H9 (cell line): ENCODE measurements at regions not wholly inside any gene's neighbourhood (a gene's known extent, or its start where the extent isn't known, plus 50 kb on each side); places are given as distances from the start of the nearest gene placed in this dataset.

Experiments used
- DNase-seq: peaks from one replicate; pipeline ENCODE4 v3.0.0-alpha.2; 2017
- H2AFZ ChIP-seq: one replicate; pipeline ENCODE4 v1.6.1; 2013; ENCODE audit warnings: mild to moderate bottlenecking, low read length, control low read depth, moderate library complexity
- H2AK5ac ChIP-seq: 2 replicates; pipeline ENCODE4 v1.6.1; 2013; ENCODE audit warnings: low read length, control low read depth, mixed read lengths; ENCODE audit not compliant: insufficient read length
- H2BK120ac ChIP-seq: one replicate; pipeline ENCODE4 v1.6.1; 2013; ENCODE audit warnings: low read depth, mild to moderate bottlenecking, low read length, control low read depth, inconsistent platforms; ENCODE audit not compliant: poor library complexity, severe bottlenecking
- H2BK12ac ChIP-seq: 2 replicates; pipeline ENCODE4 v1.6.1; 2013; ENCODE audit warnings: low read length, control low read depth, mixed read lengths, low read depth; ENCODE audit not compliant: insufficient read length
- H2BK15ac ChIP-seq: 2 replicates; pipeline ENCODE4 v1.6.1; 2013; ENCODE audit warnings: low read depth, low read length, control low read depth
- H2BK20ac ChIP-seq: one replicate; pipeline ENCODE4 v1.6.1; 2013; ENCODE audit warnings: low read depth, mild to moderate bottlenecking, low read length, control low read depth, inconsistent platforms; ENCODE audit not compliant: poor library complexity, severe bottlenecking
- H2BK5ac ChIP-seq: 2 replicates; pipeline ENCODE4 v1.6.1; 2013; ENCODE audit warnings: low read length, control low read depth, mixed read lengths; ENCODE audit not compliant: insufficient read length
- H3K14ac ChIP-seq: 2 replicates; pipeline ENCODE4 v1.6.1; 2013; ENCODE audit warnings: low read length, control low read depth; ENCODE audit not compliant: insufficient read depth
- H3K18ac ChIP-seq: 2 replicates; pipeline ENCODE4 v1.6.1; 2013; ENCODE audit warnings: low read depth, mild to moderate bottlenecking, mixed read lengths, low read length, control low read depth; ENCODE audit not compliant: insufficient read length
- H3K23ac ChIP-seq: 2 replicates; pipeline ENCODE4 v1.6.1; 2013; ENCODE audit warnings: low read length, control low read depth, mixed read lengths, low read depth; ENCODE audit not compliant: insufficient read length
- H3K23me2 ChIP-seq: 2 replicates; pipeline ENCODE4 v1.6.1; 2013; ENCODE audit warnings: low read depth, mild to moderate bottlenecking, mixed read lengths, low read length, control low read depth; ENCODE audit not compliant: insufficient read length, poor library complexity, severe bottlenecking
- H3K27ac ChIP-seq: 2 replicates; pipeline ENCODE4 v1.5.1; 2013; ENCODE audit warnings: low read length, control low read depth, mixed read lengths, low read depth; ENCODE audit not compliant: insufficient read length
- H3K27me3 ChIP-seq: 2 replicates; pipeline ENCODE4 v1.6.1; 2013; ENCODE audit warnings: low read length, control low read depth, inconsistent platforms; ENCODE audit not compliant: insufficient read depth
- H3K4ac ChIP-seq: 2 replicates; pipeline ENCODE4 v1.6.1; 2013; ENCODE audit warnings: low read depth, mild to moderate bottlenecking, control low read depth, inconsistent platforms, low read length, moderate library complexity
- H3K4me1 ChIP-seq: 2 replicates; pipeline ENCODE4 v1.6.1; 2013; ENCODE audit warnings: low read length, control low read depth, inconsistent platforms; ENCODE audit not compliant: insufficient read depth
- H3K4me2 ChIP-seq: 2 replicates; pipeline ENCODE4 v1.6.1; 2013; ENCODE audit warnings: low read length, control low read depth, mixed read lengths; ENCODE audit not compliant: insufficient read length, insufficient read depth
- H3K56ac ChIP-seq: 2 replicates; pipeline ENCODE4 v1.6.1; 2013; ENCODE audit warnings: low read depth, mild to moderate bottlenecking, mixed read lengths, low read length, control low read depth; ENCODE audit not compliant: insufficient read length
- H3K79me1 ChIP-seq: 2 replicates; pipeline ENCODE4 v1.6.1; 2013; ENCODE audit warnings: low read depth, mild to moderate bottlenecking, moderate library complexity, low read length, control low read depth, inconsistent platforms; ENCODE audit not compliant: insufficient read depth, poor library complexity, severe bottlenecking
- H3K79me2 ChIP-seq: 2 replicates; pipeline ENCODE4 v1.6.1; 2013; ENCODE audit warnings: low read length, control low read depth, inconsistent platforms; ENCODE audit not compliant: insufficient read depth
- H3K9ac ChIP-seq: 2 replicates; pipeline ENCODE4 v1.6.1; 2013; ENCODE audit warnings: low read length, control low read depth, mixed read lengths; ENCODE audit not compliant: insufficient read length; ENCODE audit errors: extremely low read depth
- H3K9me3 ChIP-seq: one replicate; pipeline ENCODE4 v1.6.1; 2013; ENCODE audit warnings: low read depth, low read length, inconsistent platforms; ENCODE audit not compliant: control insufficient read depth
- H3T11ph ChIP-seq: one replicate; pipeline ENCODE4 v1.6.1; 2013; ENCODE audit warnings: mild to moderate bottlenecking, low read length, control low read depth, inconsistent platforms
- H4K20me1 ChIP-seq: one replicate; pipeline ENCODE4 v1.6.1; 2013; ENCODE audit not compliant: control insufficient read depth, insufficient read length, insufficient read depth
- H4K5ac ChIP-seq: 2 replicates; pipeline ENCODE4 v1.6.1; 2013; ENCODE audit warnings: low read depth, mild to moderate bottlenecking, mixed read lengths, low read length, control low read depth; ENCODE audit not compliant: insufficient read length
- H4K8ac ChIP-seq: replicated peaks from 2 replicates; pipeline ENCODE4 v1.6.1; 2013; ENCODE audit warnings: low read length, control low read depth, mixed read lengths, low read depth; ENCODE audit not compliant: insufficient read length
- H4K91ac ChIP-seq: 2 replicates; pipeline ENCODE4 v1.6.1; 2013; ENCODE audit warnings: low read depth, mild to moderate bottlenecking, moderate library complexity, mixed read lengths, low read length, control low read depth; ENCODE audit not compliant: insufficient read length
- H3K27ac Mint-ChIP-seq, 3 experiments: 2 replicates in 2 of 3; 3 replicates in 1 of 3; pipeline ENCODE4 v1.8.0; 2020 to 2021; ENCODE audit warnings: mixed read lengths in 3 of 3, mild to moderate bottlenecking in 1 of 3, moderate library complexity in 1 of 3
- H3K27me3 Mint-ChIP-seq: 2 replicates; pipeline ENCODE4 v1.8.0; 2021; ENCODE audit warnings: low read depth, mild to moderate bottlenecking, moderate library complexity, mixed read lengths
- H3K36me3 Mint-ChIP-seq, 3 experiments: 2 replicates in 2 of 3; 3 replicates in 1 of 3; pipeline ENCODE4 v1.8.0; 2020 to 2021; ENCODE audit warnings: low read depth in 3 of 3, mixed read lengths in 3 of 3; ENCODE audit not compliant: insufficient read depth in 1 of 3
- H3K4me1 Mint-ChIP-seq, 2 experiments: 2 replicates each; pipeline ENCODE4 v1.8.0; 2020; ENCODE audit warnings: mixed read lengths in 2 of 2
- H3K4me3 Mint-ChIP-seq, 2 experiments: 2 replicates in 1 of 2; 3 replicates in 1 of 2; pipeline ENCODE4 v1.8.0; 2020 to 2021; ENCODE audit warnings: mild to moderate bottlenecking in 2 of 2, mixed read lengths in 2 of 2, moderate library complexity in 1 of 2
- H3K9me3 Mint-ChIP-seq, 2 experiments: 2 replicates in 1 of 2; 3 replicates in 1 of 2; pipeline ENCODE4 v1.8.0; 2020; ENCODE audit warnings: mild to moderate bottlenecking in 2 of 2, mixed read lengths in 2 of 2, moderate library complexity in 1 of 2
- CTCF ChIP-seq: fragments of 200-600 bp; sonication (generic); conservative IDR thresholded peaks from 3 replicates; pipeline ENCODE4 v1.8.0; 2021; ENCODE audit warnings: antibody characterized with exemption, mild to moderate bottlenecking
- WGBS: extraction: QIAGEN DNeasy Blood & Tissue Kit; methylation state at CpG from one replicate; pipeline ENCODE4 v1.1.7; 2013; ENCODE audit warnings: missing lambda C conversion rate, low lambda C conversion rate, mixed read lengths; ENCODE audit not compliant: insufficient read length; ENCODE audit errors: extremely low coverage; 5-methylcytosine and 5-hydroxymethylcytosine counted together

DNA sequence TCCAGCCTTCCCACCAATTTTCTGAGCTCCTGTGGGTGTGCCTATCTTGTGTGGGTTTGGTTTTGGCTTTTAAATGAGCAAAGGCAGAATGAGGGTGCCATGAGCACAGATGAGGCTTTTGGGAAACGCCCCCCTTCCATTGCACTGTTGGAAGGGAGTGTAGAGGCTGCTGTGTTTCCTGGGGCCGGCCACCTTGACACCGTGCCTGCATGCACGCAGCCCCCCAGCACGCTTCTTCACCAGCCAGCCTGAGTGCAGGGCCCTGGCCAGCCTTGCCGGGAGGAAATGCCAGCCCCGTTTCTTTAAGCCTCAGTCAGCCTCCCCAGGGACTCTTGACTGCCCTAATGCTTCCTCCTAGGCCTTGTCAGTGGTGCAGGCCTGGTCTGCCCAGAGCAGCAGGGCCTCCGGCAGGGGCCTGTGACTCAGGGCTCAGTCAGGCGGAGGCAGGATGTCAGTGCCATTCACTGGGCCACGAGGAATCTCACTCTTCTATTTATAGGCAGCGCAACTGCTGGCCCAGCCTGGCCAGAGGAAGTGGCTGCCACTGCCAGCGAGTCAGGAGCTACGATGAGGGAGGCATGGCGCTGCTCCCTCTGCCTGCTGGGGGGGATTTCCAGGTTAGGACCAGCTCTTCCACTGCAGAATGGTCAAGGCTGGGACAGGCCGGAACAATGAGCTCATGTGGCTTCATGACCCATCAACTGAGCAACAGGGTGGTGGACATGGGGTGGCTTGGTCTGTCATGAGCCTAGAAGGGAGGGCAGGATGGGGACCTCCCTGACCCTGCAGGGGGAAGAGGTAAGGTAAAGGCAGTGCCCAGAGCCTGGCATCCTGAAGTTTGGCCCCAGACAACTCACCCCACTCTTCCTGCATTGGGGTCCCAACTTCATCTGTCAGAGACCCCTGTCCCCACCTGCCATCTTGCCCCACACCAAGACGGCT lies 205.2 kb downstream of the RAB11FIP4 start:
- peak; percentile 85 for DNase-seq
- no peak overlapping the region for H3K9ac ChIP-seq
- H2BK12ac ChIP-seq: no peak overlapping the region
- Mint-ChIP-seq H3K36me3 (no peaks in the 10 kb centered on the region), H3K27ac (peak overlapping the region in 2 of 3 experiments; percentile 44 to 67; a peak in 2 of 7 replicates), H3K4me3 (no peak overlapping the region), H3K9me3 (no peaks in the 10 kb centered on the region), H3K4me1 (peaks cover 20 to 22% of the 10 kb centered on the region in 2 experiments), H3K27me3 (no peaks in the 10 kb centered on the region; the same call in none of the 2 replicates)
- no peak overlapping the region for H2BK5ac ChIP-seq
- H3K18ac ChIP-seq: peak overlapping the region; percentile 24
- H4K91ac ChIP-seq: no peak overlapping the region
- no peak overlapping the region for H4K5ac ChIP-seq
- H3K23me2 ChIP-seq: no peaks in the 10 kb centered on the region
- no peak for TF ChIP-seq CTCF
- H2AFZ ChIP-seq: no peak overlapping the region
- no peak overlapping the region for H3K56ac ChIP-seq
- H3K4me1 ChIP-seq: no peaks in the 10 kb centered on the region
- no peak overlapping the region for H3K4ac ChIP-seq
- no peaks in the 10 kb centered on the region for H3K9me3 ChIP-seq
- H3K14ac ChIP-seq: no peak overlapping the region; the same call in 1 of the 2 replicates
- no peak overlapping the region for H2AK5ac ChIP-seq
- H3K27me3 ChIP-seq: no peaks in the 10 kb centered on the region
- no peaks in the 10 kb centered on the region for H3K79me2 ChIP-seq
- no peak overlapping the region for H2BK20ac ChIP-seq
- H2BK120ac ChIP-seq: no peak overlapping the region
- H2BK15ac ChIP-seq: no peak overlapping the region
- no peak overlapping the region for H3K4me2 ChIP-seq
- H3K27ac ChIP-seq: no peak overlapping the region
- H3K79me1 ChIP-seq: no peaks in the 10 kb centered on the region
- no peak overlapping the region for H3T11ph ChIP-seq
- WGBS: no CpG with 5 or more reads among the region's 16 CpGs
- H4K20me1 ChIP-seq: no peaks in the 10 kb centered on the region
- H3K23ac ChIP-seq: no peak overlapping the region
- H4K8ac ChIP-seq: no peak overlapping the region
